ENCODE measurements at regions not wholly inside any gene's neighbourhood (a gene's known extent, or its start where the extent isn't known, plus 50 kb on each side); places are given as distances from the start of the nearest gene placed in this dataset.
A peak's percentile ranks its signal among the peaks of the same experiment; 100 is the strongest.

GRCh38 chr6:71491844-71492243 is 203.2 kb downstream of the OGFRL1 start:
- TF ChIP-seq TCF4 (CRISPR knock-in tag; IDR thresholded peaks at IDR 0.05; ENCODE audit: borderline replicate concordance), result no peak
- TF ChIP-seq CSRNP3 (CRISPR knock-in tag; IDR thresholded peaks at IDR 0.05), result no peak
- no peak for TF ChIP-seq PATZ1 (CRISPR knock-in tag; IDR thresholded peaks at IDR 0.05; ENCODE audit: borderline replicate concordance)
- TF ChIP-seq TSHZ2 (CRISPR knock-in tag; IDR thresholded peaks at IDR 0.05), result no peak
- TF ChIP-seq ZNF8 (CRISPR knock-in tag; IDR thresholded peaks at IDR 0.05), result no peak
- TF ChIP-seq CREB5 (CRISPR knock-in tag; IDR thresholded peaks at IDR 0.05; ENCODE audit: low read depth), result no peak
- TF ChIP-seq ZFP30 (CRISPR knock-in tag; IDR thresholded peaks at IDR 0.05), result no peak
- no peak for ATAC-seq

GRCh38 chr6:71492668-71493067 is 204.1 kb downstream of the OGFRL1 start:
- no peak for TF ChIP-seq TCF4 (CRISPR knock-in tag; IDR thresholded peaks at IDR 0.05; ENCODE audit: borderline replicate concordance)

GRCh38 chr6:71496018-71496721 is 207.6 kb downstream of the OGFRL1 start:
- TF ChIP-seq ESRRG (CRISPR knock-in tag; IDR thresholded peaks at IDR 0.05), result no peak
- no peak for TF ChIP-seq TSHZ2 (CRISPR knock-in tag; IDR thresholded peaks at IDR 0.05)
- no peak for TF ChIP-seq TOX (CRISPR knock-in tag; IDR thresholded peaks at IDR 0.05; ENCODE audit: borderline replicate concordance)
- no peak for TF ChIP-seq ZC3H10 (CRISPR knock-in tag; IDR thresholded peaks at IDR 0.05)
- TF ChIP-seq RARB (CRISPR knock-in tag; IDR thresholded peaks at IDR 0.05), result no peak
- no peak for TF ChIP-seq ARNTL (CRISPR knock-in tag; IDR thresholded peaks at IDR 0.05; ENCODE audit: borderline replicate concordance, low read depth)
- no peak for TF ChIP-seq ZFP3 (CRISPR knock-in tag; IDR thresholded peaks at IDR 0.05)
- no peak for TF ChIP-seq ZFP30 (CRISPR knock-in tag; IDR thresholded peaks at IDR 0.05)
- no peak for TF ChIP-seq ISL1 (CRISPR knock-in tag; IDR thresholded peaks at IDR 0.05)
- no peak for TF ChIP-seq BACH2 (CRISPR knock-in tag; IDR thresholded peaks at IDR 0.05; ENCODE audit: borderline replicate concordance)
- no peak for TF ChIP-seq POU6F1 (CRISPR knock-in tag; IDR thresholded peaks at IDR 0.05; ENCODE audit: borderline replicate concordance, low read depth)
- TF ChIP-seq CSRNP3 (CRISPR knock-in tag; IDR thresholded peaks at IDR 0.05), result no peak
- no peak for TF ChIP-seq OSR1 (CRISPR knock-in tag; IDR thresholded peaks at IDR 0.05)
- no peak for TF ChIP-seq PPARA (CRISPR knock-in tag; IDR thresholded peaks at IDR 0.05; ENCODE audit: borderline replicate concordance)
- no peak for TF ChIP-seq CREB5 (CRISPR knock-in tag; IDR thresholded peaks at IDR 0.05; ENCODE audit: low read depth)
- ATAC-seq, result peak; percentile 43; the same call in 2 of the 3 replicates

More at GRCh38 chr6:71492668-71493067, 204.1 kb downstream of the OGFRL1 start:
- no peak for ATAC-seq

Measured in SK-N-SH treated with all-trans-retinoic acid at 6 μM for 48 hours (cell line).